GM10248 (cell line): ENCODE measurements at regions not wholly inside any gene's neighbourhood (a gene's known extent, or its start where the extent isn't known, plus 50 kb on each side); places are given as distances from the start of the nearest gene placed in this dataset.

ENCODE experiments used
- CTCF ChIA-PET: fragments of 300-600 bp; sonication (Branson Sonifier 250); formaldehyde crosslinking; extraction: SDS; loops from one replicate; lab custom pipeline; 2021; ENCODE audit warnings: antibody characterized with exemption; lab: Yijun Ruan, JAX
- POLR2A ChIA-PET: fragments of 350-650 bp; sonication (Branson Sonifier 250); formaldehyde crosslinking; extraction: SDS; loops from one replicate; lab custom pipeline; 2020; ENCODE audit warnings: antibody characterized with exemption; lab: Yijun Ruan, JAX
- DNase-seq: peaks from one replicate; pipeline ENCODE4 v3.0.0; 2012; ENCODE audit errors: extremely low spot score
- CTCF ChIP-seq: IDR thresholded peaks from 2 replicates; pipeline ENCODE4 v1.5.1; 2012; ENCODE audit warnings: mild to moderate bottlenecking, low read depth; ENCODE audit errors: extremely low read depth, missing control alignments, control extremely low read depth

GRCh38 chrX:17295791-17296190 is 79.2 kb upstream of the NHS start:
- no peak for DNase-seq
- POLR2A ChIA-PET, result no interaction called here
- CTCF ChIA-PET, result no interaction called here
- TF ChIP-seq CTCF, result no peak

- DNase-seq, result no peak
- ChIA-PET CTCF (interaction anchor here (1.4 kb wide), 1 partner anchor 39 kb away, joined by 3 read pairs; no protein-coding TSS in a partner anchor), POLR2A (no interaction called here)
- TF ChIP-seq CTCF, result no peak
These were observed 76.4 kb upstream of the NHS start for GRCh38 chrX:17298564-17298963.

GRCh38 chrX:17299206-17299605 is 75.8 kb upstream of the NHS start:
- ChIA-PET CTCF (interaction anchor here (1.4 kb wide), 1 partner anchor 38 kb away, joined by 3 read pairs; no protein-coding TSS in a partner anchor), POLR2A (no interaction called here)
- no peak for DNase-seq
- TF ChIP-seq CTCF, result no peak

GRCh38 chrX:17323397-17323796 is 51.6 kb upstream of the NHS start:
- POLR2A ChIA-PET, result no interaction called here
- DNase-seq, result no peak
- no peak for TF ChIP-seq CTCF
- CTCF ChIA-PET, result interaction anchor here (0.9 kb wide), 1 partner anchor 10 kb away, joined by 3 read pairs; no protein-coding TSS in a partner anchor
